ENCODE measurements at regions not wholly inside any gene's neighbourhood (a gene's known extent, or its start where the extent isn't known, plus 50 kb on each side); places are given as distances from the start of the nearest gene placed in this dataset.

- no peaks in the 10 kb centered on the region for H4K20me1 ChIP-seq (ENCODE audit: control insufficient read depth, insufficient read depth, low read length, poor library complexity, severe bottlenecking)
- Mint-ChIP-seq H3K27ac (no peak overlapping the region), H3K4me3 (no peak overlapping the region), H3K27me3 (no peaks in the 10 kb centered on the region), H3K4me1 (no peaks in the 10 kb centered on the region), H3K9me3 (ENCODE audit: insufficient read depth) (no peaks in the 10 kb centered on the region)
- H3K4me3 ChIP-seq (ENCODE audit: control extremely low read depth in 1 of 5, extremely low read depth in 1 of 5, insufficient read depth in 1 of 5, low read depth in 2 of 5, low read length in 4 of 5) = no peak overlapping the region
- no CpG with 5 or more reads among the region's 2 CpGs for WGBS (ENCODE audit: insufficient coverage)
- POLR2A ChIA-PET = no interaction called here
- H3K4me2 ChIP-seq (replicated peaks; ENCODE audit: low read depth, low read length, poor library complexity, severe bottlenecking) = no peak overlapping the region
- H3K9ac ChIP-seq (ENCODE audit: low read length) = no peak overlapping the region
- no peaks in the 10 kb centered on the region for H3K9me3 ChIP-seq (ENCODE audit: control extremely low read depth in 1 of 3, control insufficient read depth in 2 of 3, insufficient read depth in 1 of 3, low read length in 2 of 3)
- H3K27me3 ChIP-seq (replicated peaks in 1 of 4; ENCODE audit: control extremely low read depth in 1 of 4, control insufficient read depth in 3 of 4, insufficient read depth in 4 of 4, low read length in 3 of 4) = no peaks in the 10 kb centered on the region
- no peak for DNase-seq
- no peaks in the 10 kb centered on the region for H3K36me3 ChIP-seq (replicated peaks in 1 of 2; ENCODE audit: control extremely low read depth in 1 of 2, control insufficient read depth in 1 of 2, extremely low read depth in 1 of 2, insufficient read depth in 2 of 2, low read length in 1 of 2)
- no peaks in the 10 kb centered on the region for H3K79me2 ChIP-seq (ENCODE audit: control insufficient read depth, insufficient read depth, low read length)
- H3K4me1 ChIP-seq (ENCODE audit: control insufficient read depth in 2 of 2, insufficient read depth in 2 of 2, low read length in 2 of 2) = no peaks in the 10 kb centered on the region
- intact Hi-C loops (cut with micrococcal nuclease) = no loop called here
- H3K27ac ChIP-seq (ENCODE audit: low read length in 2 of 2) = no peak overlapping the region
- CTCF ChIA-PET = interaction anchor here (0.6 kb wide), 1 partner anchor 10 kb away, joined by 4 read pairs; no protein-coding TSS in a partner anchor
- no peak for ATAC-seq (ENCODE audit: low read depth)
- no peak overlapping the region for H2AFZ ChIP-seq (ENCODE audit: insufficient read depth, low read depth, low read length, poor library complexity, severe bottlenecking)
- no peak for TF ChIP-seq CTCF (IDR thresholded peaks at IDR 0.05)
- TF ChIP-seq EZH2 (IDR thresholded peaks at IDR 0.05; ENCODE audit: borderline replicate concordance, insufficient read depth, low read depth, low read length, poor library complexity, severe bottlenecking) = no peak
These were observed 1279.1 kb upstream of the SORCS1 start for GRCh38 chr10:108443636-108444035.

GRCh38 chr10:108439397-108439796, 1274.9 kb upstream of the SORCS1 start:
- Mint-ChIP-seq H3K27me3 (no peaks in the 10 kb centered on the region), H3K9me3 (ENCODE audit: insufficient read depth) (no peaks in the 10 kb centered on the region), H3K4me1 (no peaks in the 10 kb centered on the region), H3K4me3 (no peak overlapping the region), H3K27ac (no peak overlapping the region)
- Histone ChIP-seq H2AFZ (ENCODE audit: insufficient read depth, low read depth, low read length, poor library complexity, severe bottlenecking) (no peak overlapping the region), H3K9me3 (ENCODE audit: control extremely low read depth in 1 of 3, control insufficient read depth in 2 of 3, insufficient read depth in 1 of 3, low read length in 2 of 3) (no peaks in the 10 kb centered on the region), H3K9ac (ENCODE audit: low read length) (no peak overlapping the region), H3K79me2 (ENCODE audit: control insufficient read depth, insufficient read depth, low read length) (no peaks in the 10 kb centered on the region), H3K4me2 (replicated peaks; ENCODE audit: low read depth, low read length, poor library complexity, severe bottlenecking) (no peak overlapping the region), H3K4me1 (ENCODE audit: control insufficient read depth in 2 of 2, insufficient read depth in 2 of 2, low read length in 2 of 2) (no peaks in the 10 kb centered on the region), H4K20me1 (ENCODE audit: control insufficient read depth, insufficient read depth, low read length, poor library complexity, severe bottlenecking) (no peaks in the 10 kb centered on the region), H3K4me3 (ENCODE audit: control extremely low read depth in 1 of 5, extremely low read depth in 1 of 5, insufficient read depth in 1 of 5, low read depth in 2 of 5, low read length in 4 of 5) (no peak overlapping the region), H3K27ac (ENCODE audit: low read length in 2 of 2) (no peak overlapping the region), H3K27me3 (replicated peaks in 1 of 4; ENCODE audit: control extremely low read depth in 1 of 4, control insufficient read depth in 3 of 4, insufficient read depth in 4 of 4, low read length in 3 of 4) (no peaks in the 10 kb centered on the region), H3K36me3 (replicated peaks in 1 of 2; ENCODE audit: control extremely low read depth in 1 of 2, control insufficient read depth in 1 of 2, extremely low read depth in 1 of 2, insufficient read depth in 2 of 2, low read length in 1 of 2) (no peaks in the 10 kb centered on the region)
- POLR2A ChIA-PET = no interaction called here
- DNase-seq (no peak), ATAC-seq (ENCODE audit: low read depth) (no peak)
- 86% methylated on average over 1 of the region's 1 CpG for WGBS (ENCODE audit: insufficient coverage)
- intact Hi-C loops (cut with micrococcal nuclease) = no loop called here
- TF ChIP-seq CTCF (IDR thresholded peaks at IDR 0.05) (no peak), EZH2 (IDR thresholded peaks at IDR 0.05; ENCODE audit: borderline replicate concordance, insufficient read depth, low read depth, low read length, poor library complexity, severe bottlenecking) (no peak)
- CTCF ChIA-PET = no interaction called here

All from B cell (primary cell).